HG02763 (cell line): ENCODE measurements at regions not wholly inside any gene's neighbourhood (a gene's known extent, or its start where the extent isn't known, plus 50 kb on each side); places are given as distances from the start of the nearest gene placed in this dataset.
"Not testable (repeated sequence)": the region's sequence is repeated elsewhere in the genome, so short reads cannot be mapped to it uniquely, and the experiment has no call there.

ENCODE experiments used
- ATAC-seq: cut with Tn5 transposase; IDR thresholded peaks from one replicate; pipeline ENCODE4 v1.9.1; 2021; ENCODE audit warnings: mild to moderate bottlenecking, moderate library complexity; ENCODE audit not compliant: unreplicated experiment

- ATAC-seq = not testable (repeated sequence)
Measured at GRCh38 chr5:125999271-126000030, 423.8 kb upstream of the GRAMD2B start.

DNA sequence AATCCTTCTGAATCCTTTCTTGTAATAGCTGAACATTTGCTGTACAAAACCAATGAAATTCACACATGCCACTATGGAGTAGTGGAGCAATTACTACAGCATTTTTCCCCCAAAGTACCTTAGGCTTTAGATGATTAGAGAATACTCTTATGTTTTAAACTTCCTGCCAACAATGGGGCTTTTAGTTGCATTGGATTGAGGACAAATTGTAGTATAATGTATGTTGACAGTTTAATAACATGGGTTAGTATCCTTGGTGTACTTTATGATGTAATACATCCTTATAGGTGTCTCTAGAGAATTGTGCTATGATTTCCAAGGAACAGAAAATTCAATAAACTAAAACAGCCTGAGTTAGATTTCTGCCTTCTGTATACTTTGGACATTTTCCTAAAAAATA lies 422.7 kb upstream of the GRAMD2B start:
- ATAC-seq = no peak

- ATAC-seq = no peak
Measured at GRCh38 chr5:126002222-126002897, 420.8 kb upstream of the GRAMD2B start.

DNA sequence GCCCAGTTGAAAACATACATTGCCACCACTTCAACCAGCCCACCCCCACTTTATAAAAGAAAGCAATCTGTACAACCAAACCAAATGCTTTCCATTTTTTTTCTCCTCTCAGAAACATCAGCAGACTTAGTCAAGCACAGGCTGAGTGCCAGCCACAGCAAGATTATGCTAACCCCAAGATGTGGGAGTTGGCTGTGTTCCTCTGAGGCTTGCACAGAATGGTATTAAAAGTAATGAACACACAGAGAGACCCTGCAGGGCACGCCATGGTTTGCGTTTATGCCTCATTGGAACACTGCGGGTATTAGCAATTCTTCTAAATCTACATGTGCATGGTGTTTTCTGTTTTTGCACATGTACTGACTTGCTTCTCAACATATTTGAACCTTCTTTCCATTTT lies 419.9 kb upstream of the GRAMD2B start:
- no peak for ATAC-seq

- no peak for ATAC-seq
Measured at GRCh38 chr5:126004636-126005035, 418.6 kb upstream of the GRAMD2B start.

- no peak for ATAC-seq
Measured at GRCh38 chr5:126007841-126008240, 415.4 kb upstream of the GRAMD2B start.

DNA sequence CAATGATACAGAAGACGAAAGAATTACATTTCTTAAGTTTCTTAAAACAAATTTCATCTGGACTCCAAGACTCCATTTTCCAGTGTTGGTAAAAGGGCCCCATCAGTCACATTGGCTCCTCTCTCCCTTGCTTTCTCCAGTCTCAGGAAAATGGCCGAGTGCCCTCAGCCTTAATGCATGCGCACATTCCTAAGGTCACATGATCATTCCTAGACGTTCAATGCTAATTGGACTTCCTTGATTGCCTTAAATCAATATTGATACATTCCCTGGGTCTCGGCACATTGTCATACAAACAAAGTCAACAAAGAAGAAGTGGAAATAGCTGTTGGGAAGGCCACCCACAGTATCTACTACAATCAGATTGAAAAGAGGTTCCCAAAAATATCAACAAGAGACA lies 413.6 kb upstream of the GRAMD2B start:
- ATAC-seq = no peak

DNA sequence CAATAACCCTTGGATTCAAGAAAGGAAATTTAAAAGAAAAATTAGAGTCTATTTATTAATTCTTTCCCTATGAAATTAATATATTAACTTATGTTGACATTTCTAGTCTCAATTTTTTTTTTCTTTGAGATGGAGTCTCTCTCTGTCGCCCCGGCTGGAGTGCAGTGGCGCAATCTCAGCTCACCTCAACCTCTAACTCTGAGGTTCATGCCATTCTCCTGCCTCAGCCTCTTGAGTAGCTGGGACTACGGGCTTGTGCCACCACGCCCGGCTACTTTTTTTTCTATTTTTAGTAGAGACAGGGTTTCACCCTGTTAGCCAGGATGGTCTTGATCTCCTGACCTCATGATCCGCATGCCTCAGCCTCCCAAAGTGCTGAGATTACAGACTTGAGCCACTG lies 411.7 kb upstream of the GRAMD2B start:
- ATAC-seq = not testable (repeated sequence)

GRCh38 chr5:126014676-126015075 lies 408.5 kb upstream of the GRAMD2B start:
- no peak for ATAC-seq

DNA sequence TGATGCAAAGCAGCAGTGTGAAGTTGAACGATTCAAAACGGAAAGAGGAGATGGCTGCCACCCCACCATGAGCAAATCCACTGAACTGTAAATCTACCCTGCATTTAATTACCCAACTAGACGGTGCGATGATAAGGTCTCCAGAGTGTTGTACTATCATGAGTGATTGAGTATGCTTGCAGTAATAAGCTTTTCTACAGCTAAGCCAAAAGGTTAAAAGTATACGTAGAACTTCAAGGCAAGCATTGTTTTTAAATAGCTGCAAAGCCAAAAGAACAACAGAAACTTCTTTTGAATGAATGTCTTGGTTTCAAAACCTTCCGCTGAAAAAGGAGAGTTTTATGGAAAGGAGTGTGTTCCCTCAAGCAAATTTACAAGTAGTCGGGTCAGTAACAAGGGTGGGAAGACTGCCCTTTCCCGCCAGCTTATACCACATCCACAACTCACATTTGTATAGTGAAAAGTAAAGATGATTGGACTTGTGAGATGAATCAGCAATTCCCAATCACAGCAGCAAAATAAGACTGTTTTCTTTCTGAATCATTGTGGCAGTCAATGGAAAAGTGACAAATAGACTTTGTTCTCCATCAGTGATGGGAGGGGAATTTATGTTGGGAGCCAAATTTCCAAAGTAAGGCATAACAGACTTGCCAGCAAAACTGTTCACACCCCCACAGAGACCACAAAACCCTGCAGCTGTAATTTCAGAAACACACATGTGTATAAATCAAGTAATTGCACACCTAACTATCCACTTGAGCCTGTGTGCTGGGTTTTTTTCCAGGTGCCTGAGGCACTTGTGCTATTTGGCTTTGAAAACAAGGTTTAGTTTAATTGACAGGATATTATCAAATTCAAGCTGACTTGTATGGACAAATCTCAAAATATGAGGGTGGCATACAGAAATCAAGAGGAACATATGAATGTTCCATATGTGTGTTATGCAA lies 407.7 kb upstream of the GRAMD2B start:
- ATAC-seq = no peak

GRCh38 chr5:126016256-126016655 lies 407.0 kb upstream of the GRAMD2B start:
- ATAC-seq = no peak

DNA sequence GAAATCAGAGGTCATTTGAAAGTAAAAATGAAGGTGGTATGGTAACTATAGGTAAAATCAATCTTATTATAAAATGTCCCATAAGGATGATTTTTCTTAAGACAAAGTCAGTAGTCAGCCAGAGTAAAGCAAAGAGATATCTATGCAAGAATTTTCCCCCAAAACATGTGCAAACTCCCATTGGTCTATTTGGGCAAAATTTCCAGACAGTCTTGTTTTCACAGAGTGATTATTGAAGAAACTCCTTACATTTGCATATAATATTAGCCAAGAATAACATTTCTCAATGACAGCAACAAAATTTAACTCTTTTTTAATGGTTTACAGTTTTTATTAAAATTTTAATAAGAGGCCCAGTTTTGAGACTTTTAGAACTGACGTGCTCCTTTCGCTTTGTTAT lies 406.1 kb upstream of the GRAMD2B start:
- no peak for ATAC-seq

- no peak for ATAC-seq
Measured at GRCh38 chr5:126020770-126021169, 402.4 kb upstream of the GRAMD2B start.

DNA sequence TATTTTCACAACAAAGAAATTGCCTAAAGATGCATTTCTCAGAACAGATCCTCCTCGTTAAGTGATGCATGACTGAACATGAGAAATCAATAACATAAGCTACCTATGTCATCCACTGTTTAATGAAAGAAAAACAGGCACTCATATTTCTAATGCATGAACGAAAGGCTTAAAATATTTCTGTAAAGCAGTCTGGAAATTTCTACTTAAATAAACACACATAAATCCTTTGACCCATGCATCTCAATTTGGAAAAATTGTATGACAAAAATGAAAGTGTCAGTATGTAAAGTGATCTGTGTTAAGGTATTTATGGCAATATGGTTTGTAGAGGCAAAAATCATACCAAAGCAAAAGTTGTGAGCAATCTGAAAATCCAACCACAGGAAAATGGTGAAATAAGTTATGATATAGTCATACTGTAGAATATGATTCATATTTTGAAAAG lies 399.2 kb upstream of the GRAMD2B start:
- ATAC-seq = no peak

GRCh38 chr5:126027149-126027548 lies 396.1 kb upstream of the GRAMD2B start:
- ATAC-seq = no peak

DNA sequence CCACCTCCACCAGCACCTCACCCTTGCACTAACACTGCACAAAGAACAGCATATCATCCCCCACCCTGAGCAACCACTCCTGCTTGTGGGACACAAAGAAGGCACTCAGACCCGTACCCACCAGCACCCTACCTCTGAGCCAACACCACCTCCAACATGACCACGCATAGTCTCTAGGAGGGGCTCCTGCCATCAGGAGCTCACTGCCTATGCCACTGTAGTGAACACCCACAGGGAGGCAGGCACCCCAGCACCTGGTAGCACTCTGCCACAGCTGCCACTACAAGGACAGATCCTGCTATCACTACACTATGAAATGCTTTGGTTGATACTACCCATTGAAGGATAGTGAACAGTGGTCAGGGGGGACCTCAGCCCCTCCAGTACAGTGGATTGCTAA lies 395.6 kb upstream of the GRAMD2B start:
- no peak for ATAC-seq

DNA sequence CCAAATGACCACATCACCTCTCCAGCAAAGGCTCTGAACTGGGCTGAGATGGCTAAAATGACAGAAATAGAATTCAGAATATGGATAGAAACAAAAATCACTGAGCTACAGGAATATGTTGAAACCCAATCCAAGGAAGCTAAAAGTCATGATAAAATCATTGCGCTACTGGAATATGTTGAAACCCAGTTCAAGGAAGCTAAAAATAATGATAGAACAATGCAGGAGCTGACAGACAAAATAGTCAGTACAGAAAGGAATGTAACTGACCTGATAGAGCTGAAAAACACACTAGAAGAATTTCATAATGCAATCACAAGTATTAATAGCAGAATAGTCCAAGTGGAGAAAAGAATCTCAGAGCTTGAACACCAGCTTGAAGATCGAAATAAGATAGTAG lies 394.9 kb upstream of the GRAMD2B start:
- no peak for ATAC-seq

DNA sequence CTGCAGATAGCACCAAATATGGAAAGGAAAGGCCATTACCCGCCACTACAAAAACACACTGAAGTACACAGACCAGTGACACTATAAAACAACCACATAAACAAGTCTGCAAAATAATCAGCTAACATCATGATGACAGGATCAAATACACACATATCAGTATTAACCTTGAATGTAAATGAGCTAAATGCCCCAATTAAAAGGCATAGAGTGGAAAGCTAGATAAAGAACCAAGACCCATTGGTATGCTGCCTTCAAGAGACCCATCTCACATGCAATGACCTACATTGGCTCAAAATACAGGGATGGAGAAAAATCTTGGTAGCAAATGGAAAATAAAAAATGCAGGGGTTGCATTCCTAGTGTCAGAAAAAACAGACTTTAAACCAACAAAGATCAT lies 393.9 kb upstream of the GRAMD2B start:
- ATAC-seq = not testable (repeated sequence)

- no peak for ATAC-seq
Measured at GRCh38 chr5:126030698-126031097, 392.5 kb upstream of the GRAMD2B start.

DNA sequence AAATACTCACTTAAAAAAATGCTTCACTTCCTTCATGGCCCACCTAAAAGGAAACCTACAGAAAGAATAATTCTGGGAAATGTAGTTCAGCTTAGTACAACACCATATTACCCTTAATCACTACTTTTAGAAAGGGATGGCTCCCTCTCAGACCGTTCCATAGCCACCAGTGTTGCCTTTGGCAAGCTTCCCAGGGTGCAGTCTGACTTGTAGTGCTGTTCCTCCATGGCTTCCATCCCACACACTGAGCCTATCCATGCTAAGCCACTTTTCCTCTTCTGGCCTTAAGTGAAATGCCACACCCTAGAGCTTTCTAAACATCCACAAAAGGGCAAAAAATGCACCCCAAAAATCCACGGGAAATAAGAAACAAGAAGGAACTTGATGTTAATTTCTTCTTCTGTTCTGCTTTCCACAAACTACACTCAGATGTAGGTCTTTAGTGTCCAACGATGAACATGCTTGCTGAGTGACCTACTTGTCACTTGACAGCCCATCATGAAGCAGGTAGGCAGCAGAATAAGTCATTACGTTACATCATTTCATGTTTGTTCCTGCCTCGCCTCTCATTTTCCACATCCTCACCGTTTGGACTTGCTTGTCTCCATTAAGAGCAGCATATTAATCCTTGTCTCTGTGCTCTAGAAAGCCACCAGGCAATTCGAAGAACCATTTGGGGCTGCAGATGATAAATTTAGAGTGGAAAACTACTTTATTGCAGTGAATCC lies 391.1 kb upstream of the GRAMD2B start:
- no peak for ATAC-seq

- ATAC-seq = no peak
Measured at GRCh38 chr5:126043688-126044087, 379.5 kb upstream of the GRAMD2B start.
